ENCODE measurements at regions not wholly inside any gene's neighbourhood (a gene's known extent, or its start where the extent isn't known, plus 50 kb on each side); places are given as distances from the start of the nearest gene placed in this dataset.

DNA sequence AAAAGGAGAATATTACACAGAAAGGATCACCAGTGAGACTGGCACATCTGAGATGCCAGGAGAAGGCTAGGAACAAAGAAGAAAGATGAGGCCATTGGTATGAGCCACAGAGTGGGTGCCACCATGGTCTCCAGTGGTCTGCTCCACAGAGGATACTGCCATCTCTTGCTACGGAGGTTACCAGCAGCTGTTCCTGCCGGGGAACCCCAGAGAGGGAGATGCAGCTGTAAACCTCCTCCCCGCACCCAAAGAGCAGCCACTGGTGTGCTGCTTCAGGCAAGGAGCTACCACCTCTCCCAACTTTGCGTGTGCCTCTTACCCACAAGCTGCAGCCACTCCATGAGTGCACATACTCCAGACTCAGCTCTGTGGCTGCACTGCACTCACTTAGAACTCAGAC is 201.5 kb upstream of the RTL1 start:
- DNase-seq (ENCODE audit: low spot score), result no peak

DNA sequence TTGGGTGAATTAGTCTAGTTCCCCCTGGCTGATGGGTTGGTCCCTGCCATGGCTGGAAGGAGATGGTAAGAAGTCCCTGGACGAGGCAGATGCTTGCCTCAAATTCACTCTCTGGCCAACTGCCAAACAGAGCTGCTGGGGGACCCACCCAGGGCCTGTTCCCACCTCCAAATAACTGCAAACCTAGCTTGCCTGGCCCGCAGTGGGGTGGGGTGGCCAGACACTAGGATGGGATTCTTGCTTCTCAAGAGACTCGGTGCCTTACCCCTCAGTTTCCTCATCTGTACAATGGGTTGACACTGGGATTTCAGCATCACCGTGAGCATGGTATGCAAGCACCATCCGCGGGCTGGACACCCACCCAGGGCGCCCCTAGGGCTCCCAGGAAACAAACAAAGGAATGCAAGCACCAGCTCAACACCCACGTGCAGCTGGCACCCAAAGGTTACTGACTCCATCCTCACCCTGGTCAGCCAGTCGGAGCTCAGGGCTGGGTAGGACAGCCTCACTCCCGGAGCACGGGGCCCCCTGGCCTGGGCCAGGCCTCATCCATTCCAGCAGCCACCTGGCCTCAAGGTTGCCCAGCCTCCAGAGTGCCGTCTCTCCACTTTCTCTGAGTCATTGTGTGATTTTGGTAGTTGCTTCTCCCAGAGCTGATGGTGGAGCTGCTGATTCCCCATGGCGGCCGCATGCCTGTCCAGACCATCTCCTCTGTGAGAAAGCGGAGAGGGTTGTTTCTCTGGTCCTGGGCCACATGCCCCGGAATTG is 205.2 kb upstream of the RTL1 start:
- no peak for DNase-seq (ENCODE audit: low spot score)

DNA sequence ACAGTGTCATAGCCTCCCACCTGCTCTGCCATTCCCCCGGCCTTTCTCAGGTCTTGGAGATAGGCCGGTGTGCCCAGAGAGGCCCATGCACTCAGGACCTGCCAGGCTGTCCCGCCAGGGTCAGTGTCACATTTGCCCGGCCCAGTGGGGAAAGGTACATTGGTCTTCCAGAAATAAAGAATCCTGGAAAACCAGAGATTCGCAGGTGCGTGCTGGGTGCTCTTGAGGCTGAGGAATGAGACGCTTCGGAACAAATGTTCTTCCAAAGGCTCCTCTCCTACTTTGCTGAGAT is 205.8 kb upstream of the RTL1 start:
- no peak for DNase-seq (ENCODE audit: low spot score)

DNA sequence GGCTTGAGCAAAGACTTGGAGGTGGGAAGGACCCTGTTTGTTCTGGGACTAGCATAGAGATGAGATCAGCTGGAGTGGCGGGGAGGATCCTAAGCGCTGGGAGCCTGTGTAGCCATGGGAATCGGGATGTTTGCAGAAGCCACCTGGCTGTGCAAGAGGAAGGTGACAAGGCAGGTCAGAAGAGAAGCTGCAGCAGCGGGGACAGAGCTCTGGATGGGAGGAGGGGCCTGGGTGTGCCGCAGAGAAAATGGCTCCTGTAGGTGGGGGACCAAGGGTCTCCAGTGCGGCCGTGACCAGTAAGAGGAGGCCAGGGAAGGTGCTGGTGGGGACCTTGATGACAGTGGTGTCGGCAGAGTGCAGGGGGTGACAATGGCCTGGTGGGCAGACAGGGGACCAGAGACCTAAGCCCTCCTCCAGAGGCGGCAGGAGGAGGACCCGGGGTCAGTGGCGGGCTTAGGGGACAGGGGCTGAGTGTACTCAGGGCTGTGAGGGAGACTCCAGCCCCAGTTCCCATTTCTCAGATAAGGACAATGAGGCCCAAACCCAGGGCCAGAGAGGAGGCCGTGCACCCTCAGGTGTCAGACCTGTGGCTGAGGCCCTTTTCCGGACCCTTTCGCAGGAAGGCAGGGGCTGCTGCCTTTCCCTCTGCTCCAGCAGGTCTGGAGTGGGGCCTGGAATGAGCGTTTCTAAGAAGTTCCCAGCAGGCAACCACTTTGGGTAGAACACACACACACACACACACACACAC is 206.6 kb upstream of the RTL1 start:
- no peak for DNase-seq (ENCODE audit: low spot score)

DNA sequence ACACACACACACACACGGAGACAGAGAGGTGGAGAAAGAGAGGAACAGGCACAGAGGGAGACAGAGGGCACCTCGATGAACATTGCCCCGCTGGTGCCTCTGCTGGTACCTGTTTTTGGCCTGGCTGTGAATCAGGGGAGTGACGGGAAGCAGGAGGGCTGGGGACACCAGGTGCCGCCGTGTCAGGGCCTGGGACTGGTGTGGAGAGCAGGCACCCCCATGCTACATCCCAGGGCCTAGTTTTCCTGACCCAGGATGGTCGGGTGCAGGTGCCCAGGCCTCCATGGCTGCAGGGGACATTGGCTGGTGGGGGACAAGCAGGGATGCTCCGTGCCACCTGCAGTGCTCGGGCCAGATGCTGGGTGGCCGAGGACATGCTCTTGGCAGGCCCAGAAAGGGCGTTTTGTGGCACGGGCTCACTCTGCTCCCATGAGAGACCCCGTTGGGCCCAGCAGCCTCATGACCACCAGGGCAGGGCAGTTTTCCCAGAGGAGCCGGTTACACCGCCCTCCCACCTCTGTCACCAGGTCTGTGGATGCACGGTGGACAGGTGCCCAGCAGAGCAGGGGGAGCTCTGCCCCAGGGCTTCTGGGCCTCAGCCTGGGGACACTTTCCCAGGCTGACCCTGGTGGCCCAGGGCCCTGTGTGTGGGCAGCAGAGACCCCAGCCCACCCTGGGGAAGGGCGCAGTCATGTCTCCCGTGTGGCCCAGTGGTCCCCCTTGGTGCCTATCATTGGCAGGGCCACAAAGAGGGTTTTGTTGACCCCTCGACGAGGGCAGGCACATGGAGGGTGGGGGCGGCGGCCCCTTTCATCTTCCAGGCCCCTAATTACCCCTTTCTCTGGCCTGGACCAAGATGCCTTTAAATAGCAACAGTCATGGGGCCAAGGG is 207.5 kb upstream of the RTL1 start:
- no peak for DNase-seq (ENCODE audit: low spot score)

DNA sequence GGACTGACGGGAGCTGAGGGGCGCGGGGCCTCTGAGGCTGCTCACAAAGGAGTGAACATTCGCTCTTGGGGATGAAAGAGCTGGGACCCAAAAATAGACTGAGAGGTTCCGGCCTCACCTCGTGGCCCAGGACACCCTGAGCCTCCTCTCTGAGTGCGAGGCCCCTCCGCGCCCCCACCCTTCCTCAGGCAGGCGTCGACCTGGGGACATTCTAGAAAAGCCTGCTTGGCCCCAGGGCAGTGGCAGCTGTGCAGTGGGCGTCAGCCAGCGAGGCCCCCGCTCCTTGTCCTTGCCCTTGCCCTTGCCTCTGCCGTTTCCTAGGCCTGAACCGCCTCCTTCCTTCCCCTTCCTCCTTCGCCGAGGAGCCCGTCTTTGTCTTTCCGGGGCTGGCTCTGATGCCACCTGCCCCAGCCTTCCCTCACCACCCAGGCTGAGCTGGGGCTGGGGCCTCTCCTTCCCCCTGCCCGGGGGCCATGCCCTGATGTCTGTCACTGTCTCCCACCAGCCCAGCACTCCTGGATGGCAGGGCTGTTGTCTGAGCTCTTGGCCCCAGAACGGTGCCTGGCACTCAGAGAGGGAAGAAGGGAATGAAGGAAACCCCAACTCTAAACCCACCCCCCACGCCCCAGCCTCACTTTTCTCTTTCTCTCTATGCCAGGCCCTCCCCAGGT is 208.2 kb upstream of the RTL1 start:
- DNase-seq (ENCODE audit: low spot score), result no peak

DNA sequence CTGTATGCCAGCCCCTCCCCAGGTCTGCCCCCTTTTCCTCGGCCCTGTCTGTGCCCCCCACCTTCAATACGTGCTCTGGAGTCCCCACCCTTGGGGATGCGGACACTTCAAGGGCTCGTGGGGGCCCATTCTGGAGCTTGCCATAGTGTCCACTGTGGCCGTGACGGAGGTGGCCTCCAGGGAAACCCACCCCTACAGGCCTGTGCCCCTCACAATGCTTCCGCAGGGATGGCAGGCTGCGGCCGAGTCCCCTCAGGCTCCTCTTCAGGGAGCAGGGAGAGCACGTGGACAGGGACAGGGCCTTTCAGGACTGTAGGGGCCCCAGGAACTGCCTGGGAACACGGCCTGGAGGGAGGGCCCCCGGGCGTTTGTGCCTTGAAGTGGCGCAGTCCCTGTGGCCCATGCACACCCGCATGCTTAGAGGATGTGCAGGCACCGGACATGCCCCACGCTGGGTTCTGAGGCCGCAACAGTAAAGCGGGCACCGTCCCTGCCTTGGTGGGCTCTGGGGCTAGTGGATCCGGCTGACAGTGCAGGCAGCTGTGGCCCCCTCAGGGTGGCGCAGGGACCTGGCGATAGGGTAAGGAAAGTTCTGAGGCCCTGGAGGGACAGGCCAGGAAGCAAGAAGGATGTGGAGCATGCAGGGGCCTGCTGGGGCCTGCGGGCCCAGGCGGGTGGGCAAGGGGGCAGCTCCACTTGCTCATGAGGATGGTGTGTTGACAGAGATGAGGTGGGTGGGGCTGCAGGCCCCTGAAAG is 209.0 kb upstream of the RTL1 start:
- DNase-seq (ENCODE audit: low spot score), result no peak

DNA sequence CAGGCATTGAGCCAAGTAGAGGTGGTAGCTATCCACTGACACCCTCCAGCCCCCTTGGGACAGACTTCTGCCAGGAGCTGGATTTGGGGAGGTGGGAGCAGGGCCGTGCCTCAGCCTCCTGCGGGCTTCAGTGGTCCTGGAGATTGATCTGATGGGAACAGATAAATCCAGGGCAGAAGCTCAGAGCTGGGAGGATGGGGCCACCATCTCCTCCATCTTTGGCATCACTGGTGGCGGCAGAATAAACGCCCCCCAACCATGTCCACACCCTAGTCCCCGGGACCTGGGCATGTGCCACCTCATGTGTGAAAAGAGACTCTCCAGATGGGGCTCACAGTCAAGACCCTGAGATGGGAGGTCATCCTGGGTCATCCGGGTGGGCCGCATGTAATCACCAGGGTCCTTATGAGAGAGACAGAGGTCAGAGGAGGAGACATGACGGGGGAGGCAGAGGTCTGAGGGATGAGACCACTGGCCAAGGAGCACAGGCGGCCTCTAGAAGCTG is 209.6 kb upstream of the RTL1 start:
- no peak for DNase-seq (ENCODE audit: low spot score)

DNA sequence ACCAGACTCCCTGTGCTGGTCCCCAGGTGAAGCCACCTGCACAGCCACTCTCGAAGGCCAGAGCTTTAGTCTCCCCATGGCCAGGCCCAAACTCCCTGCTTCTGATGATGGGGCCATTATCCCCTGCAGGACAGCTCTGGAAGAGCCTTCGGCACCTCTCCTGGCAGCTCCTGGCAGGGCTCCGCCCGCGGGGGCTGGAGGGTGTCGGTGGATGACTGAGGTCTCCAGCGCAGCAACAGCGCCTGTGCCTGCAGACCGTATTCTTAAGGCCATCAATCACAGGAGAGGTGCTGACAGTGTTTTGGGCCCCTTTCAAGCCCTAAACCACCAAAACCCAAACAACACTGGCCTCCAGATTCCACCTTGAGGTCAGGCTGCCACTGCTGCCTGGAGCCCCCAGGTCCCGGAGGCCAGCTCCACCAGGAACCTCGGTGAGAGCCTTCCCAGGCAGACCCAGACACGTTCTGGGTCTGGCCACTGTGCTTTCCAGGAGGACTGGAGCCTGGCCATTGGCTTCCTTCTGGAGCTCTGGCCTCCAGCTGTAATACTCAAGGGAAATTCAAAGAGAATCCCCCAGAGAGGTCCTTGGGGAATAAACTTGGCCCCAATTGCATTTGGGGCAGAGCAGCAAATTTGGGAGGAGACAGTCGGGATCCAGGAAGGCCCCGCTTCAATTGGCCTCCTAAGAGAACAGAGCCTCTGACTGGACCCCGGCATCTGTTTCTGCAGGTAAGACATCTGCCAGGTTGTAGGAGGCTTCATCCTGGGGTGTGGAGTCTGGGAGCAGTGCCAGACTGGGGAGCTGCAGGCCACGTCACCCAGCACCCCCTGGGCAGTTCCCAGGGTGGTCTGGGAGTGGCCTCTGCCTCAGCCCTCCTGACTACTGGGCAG is 210.6 kb upstream of the RTL1 start:
- no peak for DNase-seq (ENCODE audit: low spot score)

DNA sequence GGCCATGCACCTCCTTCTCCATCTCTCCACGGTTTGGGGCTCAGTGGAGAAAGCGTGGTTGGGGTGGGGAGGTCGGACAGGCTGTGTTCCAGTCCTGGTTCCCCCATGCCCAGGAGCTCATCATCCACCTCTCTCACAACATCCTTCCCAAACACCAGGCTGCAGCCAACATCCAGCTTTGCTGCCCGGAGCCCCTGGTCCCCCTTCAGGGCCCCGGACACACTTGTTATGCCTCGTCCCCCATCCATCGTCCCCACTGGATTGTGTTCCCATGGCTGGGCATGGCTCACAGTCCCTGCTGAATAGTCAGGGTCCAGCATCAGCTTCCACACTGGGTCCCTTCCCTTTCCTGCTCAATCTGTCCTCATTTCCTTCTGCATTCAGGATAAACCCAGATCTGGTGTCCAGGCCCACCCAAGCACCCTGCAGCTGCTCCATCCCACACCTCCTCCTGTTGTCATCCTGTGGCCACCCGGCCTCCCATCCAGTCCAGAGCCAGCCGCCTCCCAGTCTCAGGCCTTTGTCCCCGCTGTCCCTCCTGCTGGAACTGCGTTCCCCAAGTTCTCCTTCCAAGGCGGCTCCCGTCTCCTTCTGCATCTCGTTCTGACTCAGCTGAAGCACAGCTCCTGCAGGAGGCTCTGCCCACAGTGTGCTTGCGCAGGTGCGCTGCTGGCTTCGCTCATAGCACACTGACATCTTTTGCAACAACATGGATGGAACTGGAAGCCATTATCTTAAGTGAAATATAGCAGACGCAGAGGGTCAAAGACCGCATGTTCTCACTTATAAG is 211.4 kb upstream of the RTL1 start:
- DNase-seq (ENCODE audit: low spot score), result no peak

DNA sequence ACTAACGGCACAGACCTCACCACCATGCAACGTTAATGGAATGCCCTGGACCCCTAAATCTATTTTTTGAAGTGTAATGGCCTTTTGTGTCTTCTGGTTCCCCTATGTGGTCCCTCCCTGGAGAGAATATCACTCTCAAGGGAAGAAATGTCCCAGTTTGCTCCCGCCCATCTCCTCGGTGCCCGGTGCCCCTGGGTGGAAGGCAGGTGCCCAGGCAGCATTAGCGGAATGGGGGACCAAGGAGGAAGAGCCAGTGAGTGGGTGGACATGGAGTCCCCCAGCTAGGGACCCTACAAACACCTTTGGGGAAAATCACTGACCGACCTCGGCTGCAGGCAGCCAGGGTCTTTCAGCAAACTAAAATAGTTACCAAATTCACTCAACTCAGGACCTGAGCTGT is 212.1 kb upstream of the RTL1 start:
- no peak for DNase-seq (ENCODE audit: low spot score)

DNA sequence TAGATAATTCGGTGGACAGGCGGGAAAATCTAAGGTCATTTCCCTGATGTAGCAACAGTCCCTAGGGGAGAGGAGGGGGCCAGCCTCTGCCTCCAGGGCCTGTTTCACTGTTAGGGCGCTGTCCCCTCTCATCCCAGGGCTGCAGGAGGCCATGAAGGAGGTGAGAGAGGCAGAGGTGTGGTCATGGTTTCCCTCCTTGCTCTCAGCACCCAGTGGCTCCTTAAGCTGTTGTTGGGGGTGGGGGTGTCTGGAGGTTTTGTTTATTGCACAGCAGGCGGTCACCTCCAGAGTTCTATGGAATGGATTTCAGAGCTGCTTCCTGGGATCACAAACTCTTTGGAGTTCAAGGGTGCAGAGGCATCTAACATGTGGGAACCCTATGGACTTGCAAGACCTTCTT is 212.5 kb upstream of the RTL1 start:
- DNase-seq (ENCODE audit: low spot score), result no peak

DNA sequence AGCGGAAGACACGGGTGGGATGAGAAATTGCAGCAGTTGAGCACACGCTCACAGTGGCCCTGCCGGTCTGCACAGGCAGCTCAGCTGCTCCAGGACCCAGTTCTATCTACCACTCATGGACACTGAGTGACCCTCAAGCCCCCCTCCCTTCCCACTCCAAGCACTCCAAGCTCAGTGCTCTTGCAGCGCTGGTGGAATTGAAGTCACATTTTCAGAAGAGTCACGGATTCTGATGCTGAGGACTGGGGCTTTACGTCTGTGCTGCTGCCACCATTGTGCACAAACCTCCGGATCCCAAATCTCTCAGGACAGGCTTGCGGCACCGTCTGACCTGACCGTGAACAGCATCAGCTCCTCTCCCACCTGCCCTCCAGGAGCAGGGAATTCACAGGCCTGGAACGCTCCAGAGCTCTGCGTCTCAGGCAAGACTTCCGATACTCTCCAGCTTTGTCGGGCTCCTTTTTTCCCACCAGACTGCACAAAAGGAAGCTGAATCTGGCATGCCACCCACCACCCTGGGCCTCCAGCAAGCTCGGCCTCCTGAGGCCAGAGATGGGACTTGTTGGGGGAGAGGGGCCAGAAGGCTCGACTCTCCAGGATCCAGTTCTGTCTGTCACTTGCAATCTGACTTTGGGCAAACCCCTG is 213.1 kb upstream of the RTL1 start:
- DNase-seq (ENCODE audit: low spot score), result no peak

DNA sequence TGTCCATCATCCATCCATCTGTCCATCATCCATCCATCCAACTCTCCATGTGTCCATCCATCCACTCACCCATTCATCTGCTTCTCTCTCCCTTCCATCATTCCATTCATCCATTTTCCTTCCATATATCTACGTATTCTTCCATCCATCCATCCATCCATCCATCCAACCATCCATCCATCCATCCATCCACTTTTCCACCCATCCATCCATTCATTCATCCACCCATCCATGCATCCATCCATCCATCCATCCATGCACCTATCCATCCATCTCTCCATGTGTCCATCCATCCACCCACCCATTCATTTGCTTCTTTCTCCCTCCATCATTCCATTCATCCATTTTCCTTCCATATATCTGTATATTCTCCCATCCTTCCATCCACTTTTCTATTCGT is 214.0 kb upstream of the RTL1 start:
- no peak for DNase-seq (ENCODE audit: low spot score)

DNA sequence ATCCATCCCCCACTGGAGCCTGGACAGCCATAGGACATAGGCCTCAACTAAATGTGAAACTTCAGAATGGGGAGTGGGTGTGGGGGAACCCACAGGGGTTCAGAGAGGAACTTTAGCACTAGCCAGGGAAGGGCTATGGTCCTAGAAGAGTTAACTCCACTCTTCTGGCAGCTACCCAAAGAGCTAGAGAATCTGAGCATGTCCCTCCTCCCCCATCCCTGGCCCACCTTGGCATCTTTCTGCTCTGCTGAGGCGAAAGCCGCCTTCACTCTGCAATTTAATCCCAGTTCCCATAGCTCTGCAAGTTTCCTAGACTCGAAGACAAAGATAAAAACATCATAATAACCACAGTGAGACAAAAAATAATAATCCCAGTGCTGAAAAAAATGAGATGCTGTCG is 214.7 kb upstream of the RTL1 start:
- no peak for DNase-seq (ENCODE audit: low spot score)

DNA sequence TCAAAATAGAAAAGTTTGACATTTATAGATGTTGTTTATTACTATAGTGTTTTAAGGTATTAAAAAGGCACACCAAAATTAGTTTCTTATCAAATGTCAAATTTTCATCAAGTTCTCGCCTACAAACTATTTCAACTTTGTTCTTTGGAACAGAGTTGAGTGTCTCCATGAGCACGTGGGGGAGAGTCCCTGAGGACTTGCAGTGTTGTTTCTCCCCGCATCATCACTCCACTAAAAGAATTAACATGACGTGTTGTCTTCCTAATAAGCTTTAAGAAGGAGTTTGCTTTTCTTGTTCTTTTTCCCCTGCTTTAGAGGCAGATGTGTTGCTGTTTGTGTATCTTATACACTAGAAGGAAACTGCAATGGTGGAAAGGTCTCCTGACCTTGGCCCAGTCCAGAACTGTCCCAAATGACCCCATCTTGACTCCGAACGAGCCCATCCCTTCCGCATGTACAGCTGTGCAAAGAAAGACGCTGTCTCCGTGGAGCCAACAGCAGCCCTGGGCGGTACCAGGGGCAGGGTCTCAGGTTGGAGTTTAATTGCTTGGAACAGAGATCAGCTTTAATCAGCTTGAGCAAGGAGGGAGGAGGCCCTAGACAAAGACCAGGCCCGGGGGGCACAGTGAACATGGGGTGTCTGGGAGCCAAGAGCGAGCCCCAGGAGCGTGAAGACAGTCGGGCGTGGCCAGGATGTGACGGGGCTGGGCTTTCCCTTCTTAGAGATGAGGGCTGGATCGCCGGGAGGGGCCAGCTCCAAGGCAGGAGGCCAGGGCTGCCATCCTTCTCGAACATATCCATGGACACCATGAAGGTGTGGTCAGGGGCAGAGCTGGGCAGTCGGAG is 215.4 kb upstream of the RTL1 start:
- no peak for DNase-seq (ENCODE audit: low spot score)

DNA sequence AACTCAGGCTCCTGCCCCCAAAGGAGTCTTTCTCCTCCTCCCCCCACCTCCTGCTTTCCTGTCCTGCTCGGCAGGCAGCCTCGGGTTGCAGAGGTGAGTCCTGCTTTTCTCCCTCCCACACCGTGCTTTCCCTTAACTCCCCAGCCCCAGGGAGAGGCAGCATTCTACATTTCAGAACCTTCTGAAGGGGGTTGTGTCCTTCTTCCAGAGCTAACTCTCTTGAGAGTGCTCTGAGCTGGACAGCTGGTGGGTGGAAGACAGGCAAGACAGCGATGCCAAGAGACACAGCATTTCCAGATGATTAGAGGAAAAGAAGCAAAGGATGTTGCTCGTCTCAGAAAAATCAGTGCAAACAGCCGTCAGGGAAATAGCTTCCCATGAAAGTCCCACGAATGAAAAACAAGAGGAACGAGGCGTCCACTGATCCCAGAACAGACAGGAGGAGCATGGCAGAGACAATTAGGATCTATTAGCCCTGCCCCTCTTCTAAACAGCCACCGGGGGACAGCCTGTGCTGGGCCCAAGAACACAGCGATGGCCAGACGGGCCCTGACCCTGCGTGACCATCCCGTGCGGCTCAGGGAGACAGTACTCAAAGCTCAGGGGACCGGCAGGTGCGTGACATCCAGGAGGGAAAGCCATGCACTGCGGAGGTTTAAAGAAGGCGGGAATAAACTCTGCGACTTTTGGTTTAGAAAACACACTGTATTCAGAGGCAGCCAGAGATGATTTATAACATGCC is 216.5 kb upstream of the RTL1 start:
- DNase-seq (ENCODE audit: low spot score), result no peak
